ENCODE measurements at regions not wholly inside any gene's neighbourhood (a gene's known extent, or its start where the extent isn't known, plus 50 kb on each side); places are given as distances from the start of the nearest gene placed in this dataset.

GRCh38 chr6:11416936-11417576 lies 120.5 kb upstream of the TMEM170B start:
- TF ChIP-seq NRF1 (IDR thresholded peaks at IDR 0.05; ENCODE audit: low read depth, low read length) (no peak), TCF12 (IDR thresholded peaks at IDR 0.05) (no peak), CTCF (IDR thresholded peaks at IDR 0.05) (no peak), JUND (IDR thresholded peaks at IDR 0.05) (no peak), FOXM1 (IDR thresholded peaks at IDR 0.05; ENCODE audit: low read depth) (no peak)
- TF ChIP-seq, protein P1, sequence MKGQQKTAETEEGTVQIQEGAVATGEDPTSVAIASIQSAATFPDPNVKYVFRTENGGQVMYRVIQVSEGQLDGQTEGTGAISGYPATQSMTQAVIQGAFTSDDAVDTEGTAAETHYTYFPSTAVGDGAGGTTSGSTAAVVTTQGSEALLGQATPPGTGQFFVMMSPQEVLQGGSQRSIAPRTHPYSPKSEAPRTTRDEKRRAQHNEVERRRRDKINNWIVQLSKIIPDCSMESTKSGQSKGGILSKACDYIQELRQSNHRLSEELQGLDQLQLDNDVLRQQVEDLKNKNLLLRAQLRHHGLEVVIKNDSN (IDR thresholded peaks at IDR 0.05; ENCODE audit: borderline replicate concordance, low read depth), result no peak
